Tibial nerve (tissue), 4 donors: ENCODE measurements at regions not wholly inside any gene's neighbourhood (a gene's known extent, or its start where the extent isn't known, plus 50 kb on each side); places are given as distances from the start of the nearest gene placed in this dataset.

Experiments used
- EP300 ChIP-seq, 2 donors: sonication (generic); formaldehyde crosslinking; IDR thresholded peaks; one replicate each; pipeline ENCODE4 v1.6.1; 2017; ENCODE audit warnings: antibody characterized with exemption in 2 of 2, mild to moderate bottlenecking in 1 of 2
- POLR2A ChIP-seq, 2 donors: fragments of 450-650 bp; IDR thresholded peaks; one replicate each; pipeline ENCODE4 v1.6.1; 2017; ENCODE audit warnings: antibody characterized with exemption in 2 of 2, mild to moderate bottlenecking in 2 of 2, moderate library complexity in 2 of 2
- TF ChIP-seq, protein P1 (sequence below), 5 experiments: fragments of 200-600 bp in 3 of 5; fragments of 450-650 bp in 2 of 5; sonication (generic) in 3 of 5; IDR thresholded peaks; one replicate each; pipeline ENCODE4 v1.5.1; 2016 to 2019; ENCODE audit warnings: antibody characterized with exemption in 5 of 5, mild to moderate bottlenecking in 3 of 5, moderate library complexity in 2 of 5

DNA sequence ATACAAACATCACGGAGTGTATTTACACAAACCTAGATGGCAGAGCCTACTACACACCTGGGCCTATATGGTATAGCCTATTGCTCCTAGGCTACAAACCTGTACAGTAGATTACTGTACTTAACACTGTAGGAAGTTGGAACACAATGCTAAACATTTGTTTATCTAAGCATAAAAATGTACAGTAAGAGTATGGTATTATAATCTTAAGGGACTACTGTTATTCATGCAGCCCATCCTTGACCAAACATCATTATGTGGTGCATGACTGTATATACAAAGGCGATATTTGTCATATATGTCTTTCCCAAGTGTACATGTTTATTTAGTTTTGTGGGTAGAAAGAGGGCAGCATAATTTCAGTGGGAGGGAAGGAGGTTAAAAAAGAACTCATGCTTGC is 177.7 kb upstream of the FSTL5 start:
- TF ChIP-seq, protein P1, sequence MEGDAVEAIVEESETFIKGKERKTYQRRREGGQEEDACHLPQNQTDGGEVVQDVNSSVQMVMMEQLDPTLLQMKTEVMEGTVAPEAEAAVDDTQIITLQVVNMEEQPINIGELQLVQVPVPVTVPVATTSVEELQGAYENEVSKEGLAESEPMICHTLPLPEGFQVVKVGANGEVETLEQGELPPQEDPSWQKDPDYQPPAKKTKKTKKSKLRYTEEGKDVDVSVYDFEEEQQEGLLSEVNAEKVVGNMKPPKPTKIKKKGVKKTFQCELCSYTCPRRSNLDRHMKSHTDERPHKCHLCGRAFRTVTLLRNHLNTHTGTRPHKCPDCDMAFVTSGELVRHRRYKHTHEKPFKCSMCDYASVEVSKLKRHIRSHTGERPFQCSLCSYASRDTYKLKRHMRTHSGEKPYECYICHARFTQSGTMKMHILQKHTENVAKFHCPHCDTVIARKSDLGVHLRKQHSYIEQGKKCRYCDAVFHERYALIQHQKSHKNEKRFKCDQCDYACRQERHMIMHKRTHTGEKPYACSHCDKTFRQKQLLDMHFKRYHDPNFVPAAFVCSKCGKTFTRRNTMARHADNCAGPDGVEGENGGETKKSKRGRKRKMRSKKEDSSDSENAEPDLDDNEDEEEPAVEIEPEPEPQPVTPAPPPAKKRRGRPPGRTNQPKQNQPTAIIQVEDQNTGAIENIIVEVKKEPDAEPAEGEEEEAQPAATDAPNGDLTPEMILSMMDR (IDR thresholded peaks at IDR 0.05) = no peak
- TF ChIP-seq POLR2A (IDR thresholded peaks at IDR 0.05) (no peak), EP300 (IDR thresholded peaks at IDR 0.05) (no peak)
